ENCODE measurements at regions not wholly inside any gene's neighbourhood (a gene's known extent, or its start where the extent isn't known, plus 50 kb on each side); places are given as distances from the start of the nearest gene placed in this dataset.

DNA sequence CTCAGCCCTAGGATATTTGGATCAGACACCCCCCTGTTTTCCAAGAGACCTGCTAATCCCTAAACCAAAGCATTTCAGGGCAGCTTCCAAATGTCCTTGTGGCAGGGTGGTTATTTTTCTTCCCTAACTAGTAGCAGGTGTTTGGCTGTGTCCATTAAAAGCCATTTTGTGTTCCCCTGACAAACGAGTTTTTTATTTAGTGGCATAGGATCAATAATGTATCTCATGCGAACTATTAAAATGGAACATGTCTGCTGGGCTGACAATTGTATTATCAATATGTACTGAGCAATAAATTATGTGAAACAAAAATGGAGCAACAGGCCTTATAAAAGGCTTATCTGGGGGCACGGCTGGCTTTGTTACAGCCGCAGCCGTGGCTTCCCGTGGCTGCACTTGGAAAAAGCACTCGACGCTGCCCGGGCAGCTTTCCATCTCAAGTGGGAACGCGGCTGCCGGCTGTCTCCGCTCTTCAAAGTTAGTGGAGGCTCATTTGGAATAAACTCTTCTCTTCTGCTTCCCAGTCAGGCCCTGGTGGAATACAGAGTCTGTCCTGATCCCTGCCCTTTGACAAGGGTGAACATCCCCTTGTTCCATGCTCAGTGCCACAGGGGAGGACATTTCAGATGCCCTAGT lies 554.3 kb downstream of the TYW1 start:
- DNase-seq (ENCODE audit: low spot score) = no peak

DNA sequence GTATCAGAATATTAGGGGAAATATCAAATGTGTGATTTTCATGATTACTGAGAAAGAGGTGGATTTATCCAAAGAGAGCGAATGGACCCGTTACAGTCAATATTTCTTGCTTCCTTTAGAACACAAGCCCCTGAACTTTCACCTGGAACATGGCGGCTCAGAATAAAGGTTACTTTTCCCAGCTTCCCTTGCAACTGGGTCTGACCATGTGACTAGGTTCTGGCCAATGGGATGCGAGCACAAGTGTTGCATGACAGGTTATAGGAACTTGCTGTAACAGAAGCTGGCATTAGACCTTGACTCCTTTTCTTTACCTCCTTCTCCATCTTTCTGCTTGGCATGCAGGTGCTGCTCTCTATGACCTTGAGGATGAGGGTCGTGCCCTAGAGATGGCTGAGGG lies 556.1 kb downstream of the TYW1 start:
- no peak for DNase-seq (ENCODE audit: low spot score)

DNA sequence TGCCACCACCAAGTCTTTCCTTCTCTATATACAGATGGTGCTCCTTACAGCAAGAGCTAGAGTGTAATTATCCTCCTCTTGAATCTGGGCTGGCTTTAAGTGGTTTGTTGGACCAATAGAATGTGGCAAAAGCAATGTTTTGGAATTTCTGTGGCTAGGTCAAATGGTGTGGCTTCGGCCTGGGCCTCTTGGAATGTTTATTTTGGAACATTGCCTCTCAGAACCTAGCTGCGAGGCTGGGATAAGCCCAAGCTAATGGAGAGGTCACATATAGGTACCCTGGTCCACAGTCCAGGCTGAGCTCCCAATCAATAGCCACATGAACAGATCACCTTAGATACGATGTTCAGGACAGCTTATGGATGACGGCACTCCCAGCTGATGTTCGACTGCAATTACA lies 556.7 kb downstream of the TYW1 start:
- no peak for DNase-seq (ENCODE audit: low spot score)

DNA sequence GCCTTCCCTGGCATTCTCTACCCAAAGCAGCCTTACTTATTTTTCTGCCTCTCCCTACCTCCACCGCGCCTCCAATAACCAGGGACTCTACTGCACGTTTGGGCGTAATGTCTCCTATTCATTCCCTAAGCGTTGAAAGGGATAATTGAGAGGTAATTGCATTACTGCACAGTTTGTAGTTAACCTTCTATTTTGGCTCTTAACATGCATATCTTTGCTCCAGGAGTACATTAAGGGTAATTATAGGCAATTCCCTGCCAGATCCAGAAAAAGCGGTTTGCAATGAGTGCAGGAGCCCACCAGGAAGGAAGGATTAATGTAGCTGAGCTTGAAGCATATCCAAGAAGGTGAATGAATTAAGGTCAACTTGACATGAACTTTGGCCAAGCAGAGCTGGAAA lies 558.4 kb downstream of the TYW1 start:
- DNase-seq (ENCODE audit: low spot score) = no peak

DNA sequence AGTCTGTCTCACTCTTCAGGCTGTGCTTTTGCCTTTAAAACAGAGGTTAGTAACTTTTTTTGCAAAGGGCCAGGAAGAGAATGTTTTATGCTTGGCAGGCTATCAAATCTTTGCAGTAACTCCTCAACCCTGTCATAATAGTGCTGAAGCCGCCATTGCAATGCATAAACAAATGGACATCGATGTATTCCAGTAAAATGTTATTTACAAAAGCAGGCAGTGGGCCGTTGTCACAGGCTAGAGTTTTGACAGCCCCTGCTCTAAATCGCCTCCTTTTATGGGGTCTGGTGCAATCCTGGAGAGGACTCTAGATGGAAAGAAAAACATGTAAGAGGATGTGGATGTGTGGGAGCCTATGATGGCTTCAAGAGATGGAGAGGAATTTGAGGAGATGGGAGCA lies 568.3 kb downstream of the TYW1 start:
- no peak for DNase-seq (ENCODE audit: low spot score)

DNA sequence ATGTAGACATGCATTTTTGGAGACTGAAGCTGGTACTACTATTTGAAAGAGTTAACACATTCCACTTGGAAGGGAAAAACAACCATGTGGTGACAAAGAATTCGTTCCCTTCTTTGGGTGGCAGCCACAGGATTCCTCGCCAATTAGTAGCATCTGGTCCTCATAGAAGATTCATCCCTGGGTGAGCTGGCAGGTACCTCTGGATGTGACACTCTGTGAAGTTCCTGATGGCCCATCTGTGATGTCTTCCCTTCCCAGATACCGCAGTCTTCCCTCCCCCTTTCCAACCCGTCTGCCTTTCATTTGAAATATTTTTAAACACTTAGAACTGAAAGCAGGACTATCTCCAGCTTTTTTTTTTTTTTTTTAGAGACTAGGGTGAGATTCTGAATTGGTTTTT lies 569.5 kb downstream of the TYW1 start:
- no peak for DNase-seq (ENCODE audit: low spot score)

DNA sequence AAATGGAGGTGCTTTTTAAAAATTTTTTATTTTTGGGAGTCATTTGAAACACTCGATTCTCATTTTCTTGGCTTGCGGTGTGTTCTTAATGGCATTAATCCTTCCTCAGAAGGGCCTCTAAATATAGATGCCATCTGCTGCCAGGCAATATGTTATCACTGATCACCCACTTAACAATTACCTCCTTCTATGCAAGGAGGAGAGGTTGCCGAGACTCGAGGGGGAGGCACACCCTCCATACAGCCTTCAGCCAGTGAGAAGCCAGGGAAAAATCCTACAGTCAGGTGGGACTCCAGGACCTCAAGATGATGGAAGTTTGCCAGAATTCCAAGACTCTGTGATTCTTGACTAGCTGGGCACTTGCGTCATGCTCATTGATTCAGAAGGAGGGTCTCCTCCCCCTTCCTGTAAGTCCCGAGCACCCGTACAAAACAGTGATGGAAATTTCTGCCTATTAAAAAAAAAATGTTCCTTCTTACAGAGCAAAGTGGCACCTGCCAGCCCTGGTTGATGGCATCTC lies 574.5 kb downstream of the TYW1 start:
- no peak for DNase-seq (ENCODE audit: low spot score)

DNA sequence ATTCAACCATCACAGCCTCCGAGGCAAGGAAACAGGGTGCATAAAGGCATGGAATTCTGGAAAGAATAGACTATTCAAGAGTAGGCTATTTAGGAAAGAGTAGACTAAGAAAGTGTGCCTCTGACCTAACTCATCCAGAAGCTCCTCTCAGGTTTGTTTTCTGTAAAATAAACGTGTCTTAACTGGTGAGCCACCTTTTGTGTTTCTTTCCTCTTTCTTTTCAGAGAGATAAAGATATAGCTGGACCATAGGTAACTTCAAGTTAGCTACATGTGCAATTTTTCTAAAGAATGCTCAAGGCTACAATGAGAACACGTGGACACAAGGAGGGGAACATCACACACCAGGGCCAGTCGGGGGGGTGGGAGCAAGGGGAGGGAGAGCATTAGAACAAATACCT lies 577.0 kb downstream of the TYW1 start:
- no peak for DNase-seq (ENCODE audit: low spot score)

DNA sequence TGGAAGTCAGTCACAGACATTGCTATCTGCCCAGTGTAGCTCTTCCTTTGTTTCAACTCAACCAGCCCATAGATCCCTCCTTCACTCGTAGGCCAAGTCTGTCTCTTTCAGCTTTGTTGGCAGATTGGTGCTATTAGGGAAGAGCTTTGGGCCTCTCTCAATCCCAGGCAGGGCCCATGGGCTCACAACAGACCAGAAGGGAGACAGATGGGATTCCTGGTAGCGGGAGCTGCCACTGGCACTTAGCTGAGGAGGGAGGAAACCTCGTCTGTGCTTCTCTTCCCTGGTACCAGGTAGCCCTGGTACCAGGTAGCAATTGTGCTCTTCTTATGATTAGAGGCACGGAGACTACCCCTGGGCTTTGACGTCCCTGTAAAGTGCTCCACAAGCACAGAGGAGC lies 592.0 kb downstream of the TYW1 start:
- DNase-seq (ENCODE audit: low spot score) = no peak

DNA sequence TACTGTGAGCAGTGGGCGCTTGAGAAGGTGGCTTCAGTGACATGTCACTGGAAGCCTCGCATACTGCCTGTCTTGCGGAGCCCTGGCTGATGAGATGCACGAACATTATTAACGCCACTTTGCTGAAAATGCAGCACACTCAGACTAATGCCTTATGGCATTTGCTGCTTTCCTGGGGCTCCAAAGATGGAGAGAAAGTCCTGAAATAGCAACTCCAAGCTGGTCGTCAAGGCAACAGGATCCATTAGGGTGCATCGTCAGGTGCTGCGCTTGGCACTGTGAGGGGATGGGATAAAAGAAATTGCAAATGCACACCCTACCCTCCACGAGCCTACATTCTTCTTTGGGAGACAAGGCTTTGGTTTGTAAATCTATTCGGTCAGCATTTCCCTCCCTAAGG lies 592.5 kb downstream of the TYW1 start:
- no peak for DNase-seq (ENCODE audit: low spot score)

DNA sequence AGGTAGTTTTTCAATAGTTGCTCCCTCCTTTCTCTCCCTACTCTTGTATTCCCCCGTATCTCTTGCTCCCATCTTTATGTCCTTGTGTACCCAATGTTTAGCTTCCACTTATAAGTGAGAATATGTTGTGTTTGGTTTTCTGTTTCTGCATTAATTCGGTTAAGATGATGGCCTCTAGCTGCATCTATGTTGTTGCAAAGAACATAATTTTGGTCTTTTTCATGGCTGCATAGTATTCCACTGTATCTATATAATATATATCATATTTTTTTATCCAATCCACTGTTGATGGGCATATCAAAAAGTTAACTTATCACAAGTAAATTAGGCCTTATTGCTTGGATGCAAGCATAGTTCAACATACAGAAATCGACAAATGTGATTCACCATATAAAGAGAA lies 594.0 kb downstream of the TYW1 start:
- DNase-seq (ENCODE audit: low spot score) = no peak

DNA sequence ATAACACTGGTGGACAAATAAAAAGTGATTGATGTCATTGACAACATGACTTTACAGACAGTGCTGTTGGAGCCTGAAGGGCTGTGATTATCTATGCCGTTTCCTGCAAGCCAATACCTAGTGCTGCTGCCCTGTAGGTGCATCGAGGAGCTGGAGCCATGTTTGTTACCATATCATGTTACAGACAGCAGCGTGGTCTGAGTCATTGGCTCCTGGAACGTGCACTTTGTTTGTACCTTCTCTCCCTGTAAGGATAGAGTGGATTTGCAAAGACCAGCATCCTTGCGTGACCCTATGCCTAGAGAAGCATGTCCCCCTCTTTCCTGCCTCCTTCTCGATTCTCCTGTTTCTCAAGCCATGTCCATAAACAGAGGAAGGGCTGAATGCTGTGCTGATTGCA lies 597.2 kb downstream of the TYW1 start:
- DNase-seq (ENCODE audit: low spot score) = no peak

DNA sequence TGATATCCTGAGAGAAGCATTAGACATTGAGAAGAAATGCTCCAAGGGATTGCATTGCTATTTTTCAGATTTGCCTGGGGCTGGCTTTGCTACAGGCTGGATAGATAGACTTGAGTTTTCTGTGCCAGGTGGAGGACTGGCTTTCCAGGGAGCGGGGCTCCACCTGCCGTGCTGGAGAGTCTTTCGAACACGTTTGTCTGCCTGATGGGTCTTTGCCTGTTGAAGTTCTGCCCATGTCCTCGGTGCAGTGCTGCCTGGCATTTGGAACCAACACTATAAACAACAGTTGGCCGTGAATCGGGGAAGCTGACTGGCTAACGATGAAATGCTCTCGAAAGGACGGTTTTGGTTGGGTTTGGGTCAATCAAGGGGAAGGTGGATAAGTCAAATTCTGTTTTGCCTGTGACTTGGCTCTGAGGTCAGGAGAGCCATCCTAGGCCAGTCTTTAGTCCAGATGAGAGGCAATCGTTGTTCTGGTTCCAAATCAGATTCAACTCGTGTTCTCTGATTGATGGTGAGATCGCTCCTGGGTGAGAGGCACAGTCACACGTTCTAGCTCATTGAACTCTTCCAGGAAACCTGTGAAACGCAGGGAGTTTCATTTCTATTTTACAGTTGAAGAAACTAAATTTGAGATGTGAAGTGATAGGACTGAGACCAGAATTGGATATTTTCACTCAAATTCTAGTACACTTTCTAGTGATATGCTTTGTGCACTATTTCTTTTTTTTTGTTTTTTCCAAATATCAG lies 599.0 kb downstream of the TYW1 start:
- no peak for DNase-seq (ENCODE audit: low spot score)

DNA sequence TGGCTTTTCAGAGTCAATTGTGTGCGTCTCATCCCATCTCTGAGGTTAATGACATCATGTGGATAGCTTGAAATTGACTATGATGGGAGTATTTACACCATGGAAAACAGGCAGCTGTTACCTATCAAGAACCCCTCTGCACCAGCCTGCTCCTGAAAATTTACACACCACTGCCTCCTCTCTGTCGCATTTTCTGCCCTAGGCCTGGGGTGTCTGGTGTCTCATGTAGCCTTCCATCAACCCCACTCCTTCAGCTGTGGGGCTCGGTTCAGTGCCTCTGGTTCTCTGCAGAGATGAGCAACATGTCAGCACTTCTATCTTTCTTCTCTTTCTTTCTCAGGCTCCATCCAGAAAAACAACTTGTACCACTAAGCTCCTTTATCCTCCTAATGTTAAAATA lies 600.5 kb downstream of the TYW1 start:
- no peak for DNase-seq (ENCODE audit: low spot score)

DNA sequence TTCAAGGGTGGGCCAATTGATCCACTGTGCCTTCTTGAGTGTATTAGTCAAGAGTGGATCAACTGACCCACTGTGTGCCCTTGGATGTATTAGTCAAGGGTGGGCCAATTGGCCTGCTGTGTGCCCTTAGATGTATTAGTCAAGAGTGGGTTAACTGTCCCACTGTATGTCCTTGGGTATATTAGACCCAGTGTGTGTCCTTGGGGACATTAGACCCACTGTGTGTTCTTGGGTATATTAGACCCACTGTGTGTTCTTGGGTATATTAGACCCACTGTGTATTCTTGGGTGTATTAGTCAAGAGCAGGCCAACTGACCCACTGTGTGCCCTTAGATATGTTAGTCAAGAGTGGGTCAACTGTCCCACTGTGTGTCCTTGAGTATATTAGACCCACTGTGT lies 601.8 kb downstream of the TYW1 start:
- no peak for DNase-seq (ENCODE audit: low spot score)

DNA sequence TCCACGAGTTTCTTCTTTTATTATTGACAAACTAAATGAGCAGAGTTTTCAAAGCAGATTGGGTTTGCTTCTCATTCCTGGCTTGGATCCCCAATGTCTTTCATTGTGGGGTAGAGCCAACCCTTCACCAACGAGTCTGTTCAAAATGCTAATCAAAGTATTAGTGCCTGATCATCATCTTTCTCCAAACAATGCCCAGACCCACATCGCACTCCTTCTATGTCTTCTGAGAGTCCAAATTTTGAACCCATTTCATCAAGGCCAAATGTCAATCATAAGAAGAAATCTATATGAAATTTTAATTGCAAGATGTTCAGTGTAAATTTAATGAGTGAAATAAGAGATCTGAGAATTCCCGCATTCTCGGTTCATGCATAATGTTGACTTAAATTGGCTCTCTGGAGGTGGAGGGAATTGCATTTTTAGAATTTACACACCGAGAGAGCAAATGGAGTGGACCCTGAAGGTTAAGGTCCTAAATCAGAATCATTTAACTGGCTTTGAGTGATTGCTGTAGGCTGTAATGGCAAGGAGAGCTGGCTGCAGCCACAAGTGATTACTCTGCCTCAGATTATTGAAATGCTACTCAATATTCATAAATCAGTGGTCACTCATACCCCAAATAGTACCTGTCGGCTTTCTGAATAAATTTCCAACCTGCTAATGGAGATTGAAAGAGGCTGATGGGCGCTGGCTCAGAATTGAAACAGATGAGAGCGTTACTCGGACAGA lies 602.9 kb downstream of the TYW1 start:
- no peak for DNase-seq (ENCODE audit: low spot score)

DNA sequence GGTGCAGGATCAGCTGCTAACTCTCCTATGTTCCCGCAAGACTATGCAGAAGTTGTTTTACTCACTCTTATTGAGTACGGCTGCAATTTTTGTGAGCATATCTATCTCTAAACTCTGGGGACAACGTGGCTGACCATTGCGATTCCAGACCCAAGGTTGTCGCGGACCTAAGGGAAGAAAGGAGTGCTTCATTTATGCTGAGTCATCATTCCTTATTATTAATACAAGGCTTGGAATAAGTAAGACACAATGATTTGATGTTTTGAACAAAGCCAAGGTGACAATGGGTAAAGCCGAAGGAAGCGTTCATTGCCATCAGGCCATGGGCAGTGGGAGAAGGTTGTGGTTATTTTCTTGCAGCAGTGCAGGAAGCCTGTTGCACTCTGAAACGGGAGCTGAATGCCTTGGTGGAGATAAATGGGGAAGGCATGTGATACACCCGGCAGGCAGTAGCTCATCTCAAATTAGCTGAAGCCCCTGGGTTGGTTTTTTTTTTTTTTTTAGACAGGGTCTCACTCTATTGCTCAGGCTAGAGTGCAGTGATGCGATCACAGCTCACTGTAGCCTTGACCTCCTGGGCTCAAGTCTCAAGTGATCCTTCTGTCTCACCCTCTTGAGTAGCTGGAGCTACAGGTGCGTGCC lies 605.7 kb downstream of the TYW1 start:
- DNase-seq (ENCODE audit: low spot score) = no peak

DNA sequence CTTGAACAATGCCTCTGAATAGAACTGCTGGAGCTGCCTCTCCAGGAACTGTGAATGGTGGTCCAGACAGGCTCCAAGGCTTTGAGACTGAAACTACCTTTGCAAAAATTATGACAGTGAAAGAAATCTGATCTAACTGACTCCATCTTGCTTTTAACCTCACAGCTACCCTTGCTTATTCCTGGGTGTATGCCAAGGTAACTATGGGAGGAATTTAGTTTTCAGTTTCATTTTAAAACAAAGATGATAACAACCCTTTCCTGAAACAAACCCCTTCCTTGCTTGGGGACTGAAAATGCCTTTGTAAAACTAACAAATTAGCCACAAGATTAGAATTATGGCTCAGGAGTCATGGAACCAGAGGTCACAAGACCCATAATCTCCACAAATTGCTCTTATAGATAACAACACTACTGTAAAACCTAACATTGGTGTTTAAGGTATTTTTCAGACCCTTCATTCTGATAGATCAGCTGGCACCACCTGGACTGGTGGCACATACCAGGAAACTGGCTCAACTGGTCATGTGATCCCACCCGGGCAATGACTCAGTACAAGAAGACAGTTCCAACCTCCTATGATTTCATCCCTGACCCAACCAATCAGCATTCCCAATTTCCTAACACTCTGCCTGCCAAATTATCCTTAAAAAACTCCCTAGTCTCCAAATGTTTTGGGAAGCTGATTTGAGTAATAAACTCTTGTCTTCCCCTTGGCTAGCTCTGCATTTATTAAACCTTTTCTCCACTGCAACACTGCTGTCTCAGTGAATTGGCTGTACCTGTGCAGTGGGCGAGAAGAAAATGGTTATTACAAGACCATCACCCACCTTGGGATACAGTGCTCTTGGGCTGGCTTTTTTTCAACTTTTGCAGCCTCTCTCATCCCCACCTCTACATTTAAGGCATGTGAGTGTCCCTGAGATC lies 608.1 kb downstream of the TYW1 start:
- no peak for DNase-seq (ENCODE audit: low spot score)

DNA sequence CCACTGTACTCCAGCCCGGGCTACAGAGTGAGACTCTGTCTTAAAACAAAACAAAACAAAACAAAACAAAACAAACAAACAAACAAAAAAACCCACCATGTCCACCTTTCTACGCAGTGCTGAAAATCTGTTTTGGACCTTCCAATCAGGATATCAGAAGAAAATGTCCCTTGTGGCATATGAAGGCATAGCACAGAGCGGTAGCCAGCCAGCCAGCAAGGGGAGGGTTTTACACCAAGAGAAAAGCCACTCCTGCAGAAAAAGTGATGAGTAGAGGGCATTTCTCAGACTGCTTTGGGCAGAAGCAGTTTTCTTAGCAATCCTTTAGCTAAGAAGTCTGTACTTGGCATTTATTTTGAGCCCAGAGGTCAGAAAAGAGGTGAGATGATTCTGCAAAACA lies 612.2 kb downstream of the TYW1 start:
- no peak for DNase-seq (ENCODE audit: low spot score)

DNA sequence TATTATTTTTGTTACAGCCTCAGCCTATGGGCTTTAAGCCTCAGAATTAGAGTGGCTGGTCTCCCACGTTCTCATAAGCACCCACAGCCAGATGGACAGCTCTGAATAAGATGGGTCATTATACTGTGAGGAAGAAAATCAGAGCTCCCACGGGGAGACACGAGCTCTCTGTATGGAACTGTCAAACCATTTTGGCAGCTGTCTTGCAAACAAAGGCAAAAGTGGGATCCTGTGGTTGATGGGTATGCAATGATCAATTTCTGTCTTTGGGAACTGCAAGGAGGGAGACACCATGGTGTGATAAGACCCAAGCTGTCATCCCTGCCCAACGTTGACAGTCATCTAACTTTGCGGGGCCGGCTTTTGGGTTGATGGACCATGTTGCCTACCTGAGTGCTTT lies 614.3 kb downstream of the TYW1 start:
- DNase-seq (ENCODE audit: low spot score) = no peak

DNA sequence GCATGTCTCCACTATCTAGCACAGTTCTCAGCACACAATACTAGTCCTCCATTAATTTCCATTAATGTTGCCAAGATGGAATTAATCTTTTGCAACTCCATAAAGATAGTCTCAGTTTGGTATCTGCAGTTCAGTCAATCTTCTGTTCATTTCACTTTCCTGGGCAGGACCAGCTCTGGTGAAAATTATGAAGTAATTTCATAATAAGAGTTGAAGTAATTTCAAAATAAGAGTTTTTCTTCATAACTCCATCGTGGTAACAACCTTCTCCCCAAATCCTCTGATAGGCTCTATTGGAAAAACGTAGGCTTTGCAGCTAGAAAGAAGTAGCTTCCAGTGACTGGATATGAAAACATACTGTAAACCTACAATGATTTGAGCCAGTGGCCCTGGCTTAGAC lies 618.2 kb downstream of the TYW1 start:
- no peak for DNase-seq (ENCODE audit: low spot score)

Data from mesenteric fat pad (tissue), 1 donor.